HEK293T (cell line): ENCODE measurements at regions not wholly inside any gene's neighbourhood (a gene's known extent, or its start where the extent isn't known, plus 50 kb on each side); places are given as distances from the start of the nearest gene placed in this dataset.

Source experiments
- LEF1 ChIP-seq: fragments of 450-650 bp; IDR thresholded peaks from 2 replicates; pipeline ENCODE4 v1.6.1; 2017; ENCODE audit warnings: mild to moderate bottlenecking, borderline replicate concordance
- SP1 ChIP-seq: fragments of 450-650 bp; IDR thresholded peaks from 2 replicates; pipeline ENCODE4 v1.6.1; 2017
- SUZ12 ChIP-seq: fragments of 450-650 bp; IDR thresholded peaks from 2 replicates; pipeline ENCODE4 v1.6.1; 2016; ENCODE audit warnings: mild to moderate bottlenecking
- TARDBP ChIP-seq: fragments of 450-650 bp; IDR thresholded peaks from 2 replicates; pipeline ENCODE4 v1.6.1; 2016

DNA sequence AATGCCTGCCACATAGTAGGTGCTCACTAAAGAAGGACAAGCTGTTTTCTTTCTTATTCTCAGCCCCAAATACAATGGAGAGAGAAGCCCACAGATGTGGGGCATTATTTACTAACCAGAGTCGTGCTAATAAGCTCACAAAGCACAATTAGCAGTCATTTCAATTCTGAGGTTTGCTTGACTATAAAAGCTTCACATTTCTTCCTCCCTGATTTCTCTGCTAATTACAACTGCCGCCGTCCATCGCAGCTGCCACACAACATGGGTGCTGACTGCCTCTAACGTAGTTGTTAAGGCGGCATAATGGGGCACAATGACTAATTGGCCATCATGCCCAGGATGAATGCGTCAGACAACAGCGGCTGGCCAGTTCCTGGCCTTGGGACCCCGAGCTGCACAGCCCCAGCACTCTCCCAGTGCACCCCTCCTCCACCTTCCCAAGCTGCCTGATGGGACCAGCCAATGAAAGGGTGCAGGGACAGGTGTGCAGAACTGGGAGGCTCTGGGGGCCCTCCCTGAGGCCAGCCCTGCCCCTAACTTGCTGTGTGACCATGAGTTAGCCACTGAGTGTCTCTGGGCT is 109.2 kb downstream of the CCT6B start:
- TF ChIP-seq LEF1 (no peak), SP1 (no peak), SUZ12 (no peak), TARDBP (no peak)
